Hepatocyte (in vitro differentiated cells): ENCODE measurements at regions not wholly inside any gene's neighbourhood (a gene's known extent, or its start where the extent isn't known, plus 50 kb on each side); places are given as distances from the start of the nearest gene placed in this dataset.

Experiments
- DNase-seq: peaks from one replicate; pipeline ENCODE4 v3.0.0-alpha.2; 2016; ENCODE audit warnings: low spot score
- H2AFZ ChIP-seq: fragments of 200-600 bp; sonication (generic); 2 replicates; pipeline ENCODE4 v1.6.0; 2016; ENCODE audit warnings: antibody characterized with exemption, mild to moderate bottlenecking
- H3K27ac ChIP-seq: fragments of 200-600 bp; sonication (generic); 2 replicates; pipeline ENCODE4 v1.5.1; 2016; ENCODE audit warnings: mild to moderate bottlenecking
- H3K27me3 ChIP-seq: fragments of 200-600 bp; sonication (generic); 2 replicates; pipeline ENCODE4 v1.6.1; 2016
- H3K36me3 ChIP-seq: fragments of 200-600 bp; sonication (generic); replicated peaks from 2 replicates; pipeline ENCODE4 v1.5.1; 2016; ENCODE audit warnings: low read depth; ENCODE audit not compliant: insufficient read depth
- H3K4me1 ChIP-seq: fragments of 200-600 bp; sonication (generic); 2 replicates; pipeline ENCODE4 v1.5.1; 2016; ENCODE audit warnings: mild to moderate bottlenecking, moderate library complexity; ENCODE audit not compliant: insufficient read depth
- H3K4me2 ChIP-seq: fragments of 200-600 bp; sonication (generic); 2 replicates; pipeline ENCODE4 v1.6.0; 2016
- H3K4me3 ChIP-seq: fragments of 200-600 bp; sonication (generic); 2 replicates; pipeline ENCODE4 v1.5.1; 2016; ENCODE audit warnings: mild to moderate bottlenecking
- H3K79me2 ChIP-seq: fragments of 200-600 bp; sonication (generic); 2 replicates; pipeline ENCODE4 v1.6.0; 2017; ENCODE audit warnings: mild to moderate bottlenecking
- H3K9me2 ChIP-seq: fragments of 200-600 bp; sonication (generic); replicated peaks from 2 replicates; pipeline ENCODE4 v1.6.0; 2017; ENCODE audit warnings: mild to moderate bottlenecking; ENCODE audit not compliant: insufficient read depth
- H3K9me3 ChIP-seq: fragments of 200-600 bp; sonication (generic); 2 replicates; pipeline ENCODE4 v1.5.1; 2016; ENCODE audit warnings: low read depth, mild to moderate bottlenecking
- H4K20me1 ChIP-seq: fragments of 200-600 bp; sonication (generic); 2 replicates; pipeline ENCODE4 v1.6.0; 2016; ENCODE audit warnings: mild to moderate bottlenecking; ENCODE audit not compliant: insufficient read depth, poor library complexity, severe bottlenecking
- EZH2 ChIP-seq: fragments of 200-600 bp; sonication (generic); IDR thresholded peaks from 2 replicates; pipeline ENCODE4 v1.6.1; 2016; ENCODE audit warnings: antibody characterized with exemption, mild to moderate bottlenecking, borderline replicate concordance
- EZH2phosphoT487 ChIP-seq: fragments of 200-600 bp; sonication (generic); IDR thresholded peaks from one replicate; pipeline ENCODE4 v1.6.1; 2018; ENCODE audit warnings: antibody characterized with exemption, mild to moderate bottlenecking, low read depth, moderate library complexity; ENCODE audit not compliant: unreplicated experiment, severe bottlenecking
- WGBS: methylation state at CpG from one replicate; pipeline ENCODE4 v1.1.6; 2016; ENCODE audit warnings: low lambda C conversion rate; ENCODE audit errors: missing lambda C conversion rate; 5-methylcytosine and 5-hydroxymethylcytosine counted together
- TF ChIP-seq, protein P1 (sequence below): fragments of 200-600 bp; sonication (generic); IDR thresholded peaks from 2 replicates; pipeline ENCODE4 v1.5.1; 2016; ENCODE audit warnings: antibody characterized with exemption, mild to moderate bottlenecking; ENCODE audit not compliant: poor library complexity

DNA sequence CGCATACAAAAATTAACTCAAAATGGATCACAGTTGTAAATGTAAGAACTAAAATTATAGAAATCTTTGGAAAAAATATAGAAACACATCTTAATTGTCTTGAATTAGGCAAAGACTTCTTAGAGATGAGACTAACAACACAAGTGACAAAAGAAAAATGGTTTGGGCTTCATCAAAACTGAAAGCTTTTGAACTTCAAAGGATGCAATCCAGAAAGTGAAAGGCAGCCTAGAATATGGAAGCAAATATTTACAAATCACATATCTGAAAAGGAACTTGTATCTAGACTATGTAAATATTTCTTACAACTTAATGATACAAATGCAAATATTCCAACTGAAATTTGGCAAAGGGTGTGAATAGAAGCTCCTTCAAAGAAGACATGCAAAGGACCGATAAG is 582.8 kb upstream of the ZEB2 start:
- Histone ChIP-seq H3K27me3 (no peaks in the 10 kb centered on the region), H3K4me2 (no peak overlapping the region), H2AFZ (no peak overlapping the region), H3K27ac (no peak overlapping the region), H3K4me3 (no peak overlapping the region), H3K9me3 (no peaks in the 10 kb centered on the region), H3K36me3 (no peaks in the 10 kb centered on the region), H3K79me2 (no peaks in the 10 kb centered on the region), H4K20me1 (no peaks in the 10 kb centered on the region), H3K4me1 (no peaks in the 10 kb centered on the region), H3K9me2 (no peaks in the 10 kb centered on the region)
- WGBS: 97% methylated on average over 2 of the region's 2 CpGs
- DNase-seq: no peak
- TF ChIP-seq, protein P1, sequence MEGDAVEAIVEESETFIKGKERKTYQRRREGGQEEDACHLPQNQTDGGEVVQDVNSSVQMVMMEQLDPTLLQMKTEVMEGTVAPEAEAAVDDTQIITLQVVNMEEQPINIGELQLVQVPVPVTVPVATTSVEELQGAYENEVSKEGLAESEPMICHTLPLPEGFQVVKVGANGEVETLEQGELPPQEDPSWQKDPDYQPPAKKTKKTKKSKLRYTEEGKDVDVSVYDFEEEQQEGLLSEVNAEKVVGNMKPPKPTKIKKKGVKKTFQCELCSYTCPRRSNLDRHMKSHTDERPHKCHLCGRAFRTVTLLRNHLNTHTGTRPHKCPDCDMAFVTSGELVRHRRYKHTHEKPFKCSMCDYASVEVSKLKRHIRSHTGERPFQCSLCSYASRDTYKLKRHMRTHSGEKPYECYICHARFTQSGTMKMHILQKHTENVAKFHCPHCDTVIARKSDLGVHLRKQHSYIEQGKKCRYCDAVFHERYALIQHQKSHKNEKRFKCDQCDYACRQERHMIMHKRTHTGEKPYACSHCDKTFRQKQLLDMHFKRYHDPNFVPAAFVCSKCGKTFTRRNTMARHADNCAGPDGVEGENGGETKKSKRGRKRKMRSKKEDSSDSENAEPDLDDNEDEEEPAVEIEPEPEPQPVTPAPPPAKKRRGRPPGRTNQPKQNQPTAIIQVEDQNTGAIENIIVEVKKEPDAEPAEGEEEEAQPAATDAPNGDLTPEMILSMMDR: no peak
- TF ChIP-seq EZH2: no peak

DNA sequence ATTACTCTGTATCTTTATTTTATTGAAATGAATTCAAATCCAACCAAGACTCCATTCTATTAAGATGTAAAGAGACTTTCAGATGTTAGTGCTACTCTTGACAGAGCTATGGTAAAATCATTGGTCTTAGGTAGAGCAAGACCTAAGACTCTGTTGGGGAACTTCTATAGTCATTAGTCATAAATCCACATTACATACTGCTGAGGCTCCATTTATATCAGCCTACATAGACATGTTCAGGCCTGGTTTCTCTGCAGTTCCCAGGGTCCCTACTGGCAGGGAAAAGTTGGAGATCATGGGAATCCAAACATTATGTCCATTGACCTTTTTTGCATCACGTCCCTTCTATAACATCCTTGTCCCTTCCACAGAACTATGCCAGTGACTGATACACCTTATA is 580.4 kb upstream of the ZEB2 start:
- Histone ChIP-seq H3K9me2 (no peaks in the 10 kb centered on the region), H2AFZ (no peak overlapping the region), H3K9me3 (no peaks in the 10 kb centered on the region), H3K4me2 (no peak overlapping the region), H3K36me3 (no peaks in the 10 kb centered on the region), H3K79me2 (no peaks in the 10 kb centered on the region), H3K4me3 (no peak overlapping the region), H3K27ac (no peak overlapping the region), H4K20me1 (no peaks in the 10 kb centered on the region), H3K27me3 (no peaks in the 10 kb centered on the region), H3K4me1 (no peaks in the 10 kb centered on the region)
- whole genome bisulfite sequencing: 100% methylated on average over 1 of the region's 1 CpG
- TF ChIP-seq EZH2 (no peak), EZH2phosphoT487 (no peak)
- TF ChIP-seq, protein P1: no peak
- no peak for DNase-seq

DNA sequence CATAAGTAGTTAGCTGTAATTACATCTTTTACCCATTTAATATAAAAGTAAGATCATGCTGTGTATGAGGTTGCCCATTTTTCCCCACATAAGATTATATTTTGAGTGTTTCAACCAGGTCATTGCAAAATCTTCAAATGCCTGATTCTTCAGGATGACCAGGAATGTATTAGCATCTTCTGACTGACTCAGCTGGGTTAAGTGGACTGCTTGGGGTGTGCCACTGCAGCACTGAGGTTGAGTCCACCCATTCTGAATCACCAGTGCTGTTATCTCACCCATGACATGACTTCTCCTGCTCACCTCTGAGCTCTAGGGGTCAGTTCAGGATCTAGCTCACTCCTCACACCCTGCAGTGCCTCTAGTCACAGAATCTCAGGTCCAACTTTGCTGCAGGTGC is 576.7 kb upstream of the ZEB2 start:
- Histone ChIP-seq H3K36me3 (no peaks in the 10 kb centered on the region), H3K9me3 (no peaks in the 10 kb centered on the region), H3K4me2 (no peak overlapping the region), H3K79me2 (no peaks in the 10 kb centered on the region), H3K4me1 (no peaks in the 10 kb centered on the region), H3K9me2 (no peaks in the 10 kb centered on the region), H3K4me3 (no peak overlapping the region), H3K27me3 (no peaks in the 10 kb centered on the region), H4K20me1 (no peaks in the 10 kb centered on the region), H3K27ac (no peak overlapping the region), H2AFZ (no peak overlapping the region)
- no peak for TF ChIP-seq EZH2
- TF ChIP-seq, protein P1: no peak
- TF ChIP-seq EZH2phosphoT487: no peak
- DNase-seq: no peak

DNA sequence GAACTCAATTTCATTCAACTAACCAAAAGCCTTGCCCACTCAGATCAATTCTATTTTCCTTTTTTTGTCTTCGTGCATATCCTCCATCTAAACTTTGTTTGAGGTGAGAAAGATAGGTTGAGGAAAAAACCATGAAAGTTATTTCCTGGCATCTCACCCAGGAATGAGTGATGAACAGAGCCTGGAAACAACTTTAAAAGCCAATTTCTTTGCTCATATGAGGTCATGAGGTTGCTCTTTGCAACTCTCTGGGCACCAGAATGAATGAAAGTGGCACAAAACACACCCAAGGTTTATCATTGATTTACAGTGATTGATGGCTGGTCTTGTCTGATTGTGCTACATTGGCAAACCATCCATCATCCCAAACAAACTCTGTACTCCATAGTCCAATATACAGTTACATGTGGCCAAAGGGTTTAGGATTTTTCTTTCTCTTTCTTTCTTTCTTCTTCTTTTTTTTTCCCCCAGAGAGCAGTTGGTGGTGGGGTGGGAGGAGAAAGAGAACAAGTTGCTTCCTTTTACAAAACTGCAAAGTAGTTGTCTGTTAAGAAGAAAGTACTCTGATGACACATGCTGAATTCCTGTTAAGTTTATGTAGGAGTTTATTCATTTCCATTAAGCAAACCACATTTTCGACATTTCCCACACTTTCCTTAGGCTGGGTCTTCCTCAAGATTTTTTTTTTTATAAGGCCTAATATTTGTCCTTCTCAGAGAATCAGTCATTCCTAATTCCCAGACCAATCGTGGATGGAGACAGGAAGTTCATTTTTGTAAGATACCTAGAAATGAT is 575.9 kb upstream of the ZEB2 start:
- TF ChIP-seq EZH2 (no peak), EZH2phosphoT487 (no peak)
- TF ChIP-seq, protein P1: no peak
- Histone ChIP-seq H3K36me3 (no peaks in the 10 kb centered on the region), H3K9me3 (no peaks in the 10 kb centered on the region), H3K9me2 (no peaks in the 10 kb centered on the region), H3K4me3 (no peak overlapping the region), H2AFZ (no peak overlapping the region), H3K27me3 (no peaks in the 10 kb centered on the region), H3K27ac (no peak overlapping the region), H3K4me1 (no peaks in the 10 kb centered on the region), H4K20me1 (no peaks in the 10 kb centered on the region), H3K4me2 (no peak overlapping the region), H3K79me2 (no peaks in the 10 kb centered on the region)
- no peak for DNase-seq
- 82% methylated on average over 3 of the region's 3 CpGs for WGBS
